ENCODE measurements at regions not wholly inside any gene's neighbourhood (a gene's known extent, or its start where the extent isn't known, plus 50 kb on each side); places are given as distances from the start of the nearest gene placed in this dataset.

DNA sequence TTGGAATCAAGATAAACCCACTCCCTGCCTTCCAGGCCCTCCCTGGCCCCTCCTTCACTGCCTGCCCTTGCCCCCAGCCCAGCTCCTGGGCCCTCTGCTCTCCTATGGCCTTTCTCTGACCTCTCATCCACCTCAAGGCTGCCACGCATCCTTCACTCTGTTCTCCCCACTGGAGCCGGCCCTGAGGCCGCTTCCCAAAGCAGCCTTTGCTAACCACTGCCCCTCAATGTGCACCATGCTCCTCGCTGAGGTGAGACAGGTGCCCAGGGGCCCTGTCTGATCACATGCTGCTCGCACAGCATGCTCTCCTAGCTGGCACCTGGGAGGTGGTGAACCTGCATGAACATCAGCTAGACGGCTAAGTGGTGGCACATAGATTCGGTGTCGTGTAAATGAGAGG, 138.5 kb upstream of the RET start:
- no peak overlapping the region for H3K4me3 ChIP-seq
- H3K4me1 ChIP-seq, result peaks cover 7% of the 10 kb centered on the region
- intact Hi-C loops (cut with DNase I), result no loop called here
- TF ChIP-seq, protein P1, sequence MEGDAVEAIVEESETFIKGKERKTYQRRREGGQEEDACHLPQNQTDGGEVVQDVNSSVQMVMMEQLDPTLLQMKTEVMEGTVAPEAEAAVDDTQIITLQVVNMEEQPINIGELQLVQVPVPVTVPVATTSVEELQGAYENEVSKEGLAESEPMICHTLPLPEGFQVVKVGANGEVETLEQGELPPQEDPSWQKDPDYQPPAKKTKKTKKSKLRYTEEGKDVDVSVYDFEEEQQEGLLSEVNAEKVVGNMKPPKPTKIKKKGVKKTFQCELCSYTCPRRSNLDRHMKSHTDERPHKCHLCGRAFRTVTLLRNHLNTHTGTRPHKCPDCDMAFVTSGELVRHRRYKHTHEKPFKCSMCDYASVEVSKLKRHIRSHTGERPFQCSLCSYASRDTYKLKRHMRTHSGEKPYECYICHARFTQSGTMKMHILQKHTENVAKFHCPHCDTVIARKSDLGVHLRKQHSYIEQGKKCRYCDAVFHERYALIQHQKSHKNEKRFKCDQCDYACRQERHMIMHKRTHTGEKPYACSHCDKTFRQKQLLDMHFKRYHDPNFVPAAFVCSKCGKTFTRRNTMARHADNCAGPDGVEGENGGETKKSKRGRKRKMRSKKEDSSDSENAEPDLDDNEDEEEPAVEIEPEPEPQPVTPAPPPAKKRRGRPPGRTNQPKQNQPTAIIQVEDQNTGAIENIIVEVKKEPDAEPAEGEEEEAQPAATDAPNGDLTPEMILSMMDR (IDR thresholded peaks at IDR 0.05), result no peak
- H3K9me3 ChIP-seq, result no peaks in the 10 kb centered on the region
- H3K36me3 ChIP-seq (ENCODE audit: insufficient read depth in 1 of 2, low read depth in 1 of 2), result no peaks in the 10 kb centered on the region
- DNase-seq (no peak), ATAC-seq (no peak)
- 90 to 93% (median 92%) methylated on average over 8 of the region's 8 CpGs for WGBS, 3 donors
- H3K27me3 ChIP-seq (ENCODE audit: insufficient read depth in 3 of 3, low read length in 2 of 3), result peaks cover 0 to 14% (median 10%) of the 10 kb centered on the region in 3 donors
- no peak overlapping the region for H3K27ac ChIP-seq

DNA sequence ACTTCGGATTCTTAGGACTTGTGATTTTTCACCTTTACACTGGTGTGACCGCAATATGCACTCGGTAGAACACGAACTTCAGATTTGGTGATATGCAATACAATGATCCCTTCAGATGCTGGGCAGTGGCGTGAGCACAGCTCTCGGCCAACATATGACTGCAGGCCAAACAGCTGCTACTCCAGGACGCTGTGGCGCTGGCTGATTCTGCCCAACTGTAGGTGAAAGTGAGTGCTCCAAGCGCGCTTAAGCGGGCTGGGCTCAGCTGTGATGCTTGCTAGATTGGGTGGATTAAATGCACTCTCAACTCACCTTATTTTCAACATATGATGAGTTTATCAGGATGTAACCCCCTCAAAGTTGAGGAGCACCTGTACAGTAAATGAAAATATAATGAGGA, 137.6 kb upstream of the RET start:
- Histone ChIP-seq H3K4me3 (no peak overlapping the region), H3K36me3 (ENCODE audit: insufficient read depth in 1 of 2, low read depth in 1 of 2) (no peaks in the 10 kb centered on the region), H3K4me1 (no peaks in the 10 kb centered on the region), H3K27ac (no peak overlapping the region), H3K27me3 (ENCODE audit: insufficient read depth in 3 of 3, low read length in 2 of 3) (peaks cover 0 to 5% (median 5%) of the 10 kb centered on the region in 3 donors), H3K9me3 (no peaks in the 10 kb centered on the region)
- peak in 1 of 4 donors; percentile 27 for ATAC-seq
- intact Hi-C loops (cut with DNase I), result no loop called here
- no peak for DNase-seq
- WGBS, 3 donors, result 32 to 44% (median 35%) methylated on average over 11 of the region's 11 CpGs
- TF ChIP-seq, protein P1 (IDR thresholded peaks at IDR 0.05), result no peak

GRCh38 chr10:42939685-42940366, 137.0 kb upstream of the RET start:
- Histone ChIP-seq H3K4me1 (no peaks in the 10 kb centered on the region), H3K9me3 (no peaks in the 10 kb centered on the region), H3K27ac (no peak overlapping the region), H3K27me3 (ENCODE audit: insufficient read depth in 3 of 3, low read length in 2 of 3) (peaks cover 0 to 5% (median 0%) of the 10 kb centered on the region in 3 donors), H3K36me3 (ENCODE audit: insufficient read depth in 1 of 2, low read depth in 1 of 2) (no peaks in the 10 kb centered on the region), H3K4me3 (no peak overlapping the region)
- WGBS, 3 donors, result 79 to 88% (median 85%) methylated on average over 12 to 15 of the region's 15 CpGs
- TF ChIP-seq, protein P1 (IDR thresholded peaks at IDR 0.05), result no peak
- no peak for ATAC-seq
- intact Hi-C loops (cut with DNase I), result no loop called here
- no peak for DNase-seq

DNA sequence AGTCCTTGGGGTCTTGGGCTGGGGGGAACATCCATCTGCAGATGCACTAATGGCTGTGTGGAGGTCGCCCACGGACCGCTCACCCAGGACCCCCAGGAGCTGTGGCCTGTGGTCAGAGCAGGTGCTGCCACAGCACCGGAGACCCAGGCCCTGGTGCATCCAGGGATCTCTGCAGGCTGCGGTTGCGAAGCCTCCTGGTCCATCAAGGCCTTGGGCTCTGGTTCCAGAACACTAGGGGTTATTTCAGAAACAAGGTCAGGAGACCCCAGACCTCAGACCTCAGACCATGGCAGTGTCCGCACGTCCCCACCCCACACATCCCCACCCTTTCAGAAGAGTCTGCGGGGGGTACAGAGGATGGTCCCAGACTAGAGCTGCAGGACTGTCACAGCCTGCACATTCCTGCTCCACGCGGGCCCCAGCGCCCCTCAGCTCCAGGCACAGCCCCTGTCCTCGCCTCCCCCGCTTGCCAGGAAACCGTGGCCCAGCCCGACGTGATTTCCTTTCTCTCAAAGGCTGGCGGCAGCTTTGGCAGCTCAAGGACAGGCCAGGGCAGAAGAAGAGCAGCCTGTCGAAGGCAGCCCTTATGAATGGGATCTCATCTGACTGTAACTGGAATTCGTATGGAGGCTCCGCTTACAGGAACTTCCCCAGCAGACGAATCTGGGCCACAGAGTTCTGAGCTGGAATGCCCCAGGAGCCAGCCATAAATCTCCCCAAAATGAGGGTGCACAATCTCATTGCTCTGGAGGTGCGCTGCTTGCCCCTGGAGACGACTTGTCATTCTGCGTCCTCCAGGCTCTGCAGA, 136.2 kb upstream of the RET start:
- H3K9me3 ChIP-seq, result no peaks in the 10 kb centered on the region
- ATAC-seq (no peak), DNase-seq (no peak)
- H3K4me3 ChIP-seq, result no peak overlapping the region
- TF ChIP-seq, protein P1 (IDR thresholded peaks at IDR 0.05), result no peak
- H3K27ac ChIP-seq, result no peak overlapping the region
- 81 to 84% (median 81%) methylated on average over 25 of the region's 25 CpGs for WGBS, 3 donors
- intact Hi-C loops (cut with DNase I), result no loop called here
- no peaks in the 10 kb centered on the region for H3K4me1 ChIP-seq
- H3K27me3 ChIP-seq (ENCODE audit: insufficient read depth in 3 of 3, low read length in 2 of 3), result peaks cover 0 to 5% (median 0%) of the 10 kb centered on the region in 3 donors
- H3K36me3 ChIP-seq (ENCODE audit: insufficient read depth in 1 of 2, low read depth in 1 of 2), result no peaks in the 10 kb centered on the region

Data from psoas muscle (tissue), 7 donors.